Activated CD4-positive, alpha-beta memory T cell treated with anti-CD3 and anti-CD28 coated beads for 36 hours (primary cell): ENCODE measurements at regions not wholly inside any gene's neighbourhood (a gene's known extent, or its start where the extent isn't known, plus 50 kb on each side); places are given as distances from the start of the nearest gene placed in this dataset.
"Not testable (repeated sequence)": the region's sequence is repeated elsewhere in the genome, so short reads cannot be mapped to it uniquely, and the experiment has no call there.

Experiments used
- CTCF ChIA-PET: fragments of 350-600 bp; sonication (Branson Sonifier 250); formaldehyde crosslinking; loops from one replicate; lab custom pipeline; 2021; ENCODE audit warnings: antibody characterized with exemption, inconsistent platforms; lab: Charles Lee
- POLR2A ChIA-PET: fragments of 350-600 bp; sonication (Branson Sonifier 250); formaldehyde crosslinking; loops from one replicate; lab custom pipeline; 2021; ENCODE audit warnings: antibody characterized with exemption; lab: Charles Lee
- DNase-seq: peaks from one replicate; pipeline ENCODE4 v3.0.0-alpha.2; 2020
- H3K27ac Mint-ChIP-seq: one replicate; pipeline ENCODE4 v1.8.0; 2021; ENCODE audit warnings: mixed read lengths
- H3K27me3 Mint-ChIP-seq: one replicate; pipeline ENCODE4 v1.8.0; 2021; ENCODE audit warnings: mixed read lengths
- H3K36me3 Mint-ChIP-seq: one replicate; pipeline ENCODE4 v1.8.0; 2021; ENCODE audit warnings: mixed read lengths
- H3K4me1 Mint-ChIP-seq: one replicate; pipeline ENCODE4 v1.8.0; 2021; ENCODE audit warnings: low read depth, mixed read lengths
- H3K4me3 Mint-ChIP-seq: one replicate; pipeline ENCODE4 v1.8.0; 2021; ENCODE audit warnings: mild to moderate bottlenecking, mixed read lengths
- H3K9me3 Mint-ChIP-seq: one replicate; pipeline ENCODE4 v1.8.0; 2021; ENCODE audit warnings: mixed read lengths
- intact Hi-C: fragments of 100-400 bp; cut with micrococcal nuclease; formaldehyde crosslinking; loops from one replicate; pipeline ENCODE4 v1.15.1; 2023

- CTCF ChIA-PET, intact Hi-C loops: not testable (repeated sequence)
Observed at GRCh38 chr11:67824861-67825260, 150.4 kb upstream of the ALDH3B2 start.

GRCh38 chr11:67820081-67820480 lies 145.7 kb upstream of the ALDH3B2 start:
- POLR2A ChIA-PET: no interaction called here
- CTCF ChIA-PET: no interaction called here
- intact Hi-C loops: no loop called here
- H3K27me3 Mint-ChIP-seq: peaks cover 7% of the 10 kb centered on the region
- DNase-seq: no peak
- H3K4me1 Mint-ChIP-seq: no peaks in the 10 kb centered on the region
- no peak overlapping the region for H3K27ac Mint-ChIP-seq
- no peak overlapping the region for H3K4me3 Mint-ChIP-seq
- no peaks in the 10 kb centered on the region for H3K36me3 Mint-ChIP-seq
- H3K9me3 Mint-ChIP-seq: no peaks in the 10 kb centered on the region

More at GRCh38 chr11:67824861-67825260, 150.4 kb upstream of the ALDH3B2 start:
- H3K4me3 Mint-ChIP-seq, H3K36me3 Mint-ChIP-seq, H3K9me3 Mint-ChIP-seq, H3K27ac Mint-ChIP-seq, DNase-seq, H3K4me1 Mint-ChIP-seq, POLR2A ChIA-PET: not testable (repeated sequence)
- H3K27me3 Mint-ChIP-seq: peaks cover 35% of the 10 kb centered on the region

DNA sequence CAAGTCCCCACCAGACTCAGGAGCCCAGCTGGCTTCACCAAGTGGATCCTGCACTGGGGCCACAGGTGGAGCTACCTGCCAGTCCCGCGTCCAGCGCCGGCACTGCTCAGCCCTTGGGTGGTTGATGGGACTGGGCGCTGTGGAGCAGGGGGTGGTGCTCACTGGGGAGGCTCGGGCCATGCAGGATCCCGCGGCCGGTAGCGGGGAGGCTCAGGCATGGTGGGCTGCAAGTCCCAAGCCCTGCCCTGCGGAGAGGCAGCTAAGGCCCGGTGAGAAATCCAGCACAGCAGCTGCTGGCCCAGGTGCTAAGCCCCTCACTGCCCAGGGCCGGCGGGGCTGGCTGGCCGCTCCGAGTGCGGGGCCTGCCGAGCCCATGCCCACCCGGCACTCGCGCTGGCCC lies 143.1 kb upstream of the ALDH3B2 start:
- H3K27ac Mint-ChIP-seq, H3K4me1 Mint-ChIP-seq, H3K27me3 Mint-ChIP-seq, POLR2A ChIA-PET, H3K4me3 Mint-ChIP-seq, H3K36me3 Mint-ChIP-seq, DNase-seq, CTCF ChIA-PET, intact Hi-C loops, H3K9me3 Mint-ChIP-seq: not testable (repeated sequence)

DNA sequence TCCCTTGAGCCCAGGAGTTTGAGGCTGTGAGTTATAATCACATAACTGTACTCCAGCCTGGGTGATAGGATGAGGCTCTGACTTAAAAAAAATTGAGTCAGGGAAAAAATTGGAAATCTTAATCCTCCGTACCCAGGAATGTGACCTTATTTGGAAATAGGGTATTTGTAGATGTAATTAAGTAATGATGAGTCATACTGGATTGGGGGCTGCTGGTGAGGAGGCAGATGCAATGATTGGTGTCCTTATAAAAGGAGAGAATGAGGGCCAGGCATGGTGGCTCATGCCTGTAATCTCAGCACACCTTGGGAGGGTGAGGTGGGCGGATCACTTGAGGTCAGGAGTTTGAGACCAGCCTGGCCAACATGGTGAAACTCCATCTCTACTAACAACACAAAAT lies 134.9 kb upstream of the ALDH3B2 start:
- H3K4me1 Mint-ChIP-seq, H3K27me3 Mint-ChIP-seq, H3K9me3 Mint-ChIP-seq, CTCF ChIA-PET, POLR2A ChIA-PET, H3K36me3 Mint-ChIP-seq, DNase-seq, intact Hi-C loops, H3K4me3 Mint-ChIP-seq, H3K27ac Mint-ChIP-seq: not testable (repeated sequence)

DNA sequence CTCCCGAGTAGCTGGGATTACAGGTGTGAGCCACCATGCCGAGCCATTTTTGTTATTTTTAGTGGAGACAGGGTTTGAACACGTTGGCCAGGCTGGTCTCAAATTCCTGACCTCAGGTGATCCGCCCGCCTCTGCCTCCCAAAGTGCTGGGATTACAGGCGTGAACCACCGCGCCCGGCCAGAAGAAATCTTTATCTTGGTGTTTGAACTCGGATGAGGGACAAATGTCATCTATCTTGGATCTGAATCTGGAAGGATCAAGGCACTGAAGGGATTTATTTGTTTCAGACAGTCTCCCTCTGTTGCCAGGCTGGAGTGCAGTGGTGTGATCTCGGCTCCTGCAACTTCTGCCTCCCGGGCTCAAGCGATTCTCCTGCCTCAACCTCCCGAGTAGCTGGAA lies 133.5 kb upstream of the ALDH3B2 start:
- DNase-seq, intact Hi-C loops, CTCF ChIA-PET, H3K9me3 Mint-ChIP-seq, POLR2A ChIA-PET, H3K27ac Mint-ChIP-seq, H3K27me3 Mint-ChIP-seq, H3K36me3 Mint-ChIP-seq, H3K4me3 Mint-ChIP-seq: not testable (repeated sequence)
- H3K4me1 Mint-ChIP-seq: peaks cover 16% of the 10 kb centered on the region

- intact Hi-C loops, POLR2A ChIA-PET, H3K27me3 Mint-ChIP-seq, DNase-seq, H3K27ac Mint-ChIP-seq, H3K36me3 Mint-ChIP-seq, H3K9me3 Mint-ChIP-seq: not testable (repeated sequence)
- peak overlapping the region; percentile 88 for H3K4me3 Mint-ChIP-seq
- CTCF ChIA-PET: interaction anchor here (1.1 kb wide), 1 partner anchor 193 kb away, joined by 3 read pairs; no protein-coding TSS in a partner anchor
- H3K4me1 Mint-ChIP-seq: peaks cover 22% of the 10 kb centered on the region
Observed at GRCh38 chr11:67806728-67807235, 132.4 kb upstream of the ALDH3B2 start.

GRCh38 chr11:67806183-67806582 lies 131.8 kb upstream of the ALDH3B2 start:
- H3K27me3 Mint-ChIP-seq, POLR2A ChIA-PET, DNase-seq, H3K27ac Mint-ChIP-seq, intact Hi-C loops, H3K9me3 Mint-ChIP-seq, H3K36me3 Mint-ChIP-seq: not testable (repeated sequence)
- Mint-ChIP-seq H3K4me3 (peak overlapping the region; percentile 88), H3K4me1 (peaks cover 22% of the 10 kb centered on the region)
- CTCF ChIA-PET: interaction anchor here (0.8 to 1.1 kb wide), 2 partner anchors 176 to 192 kb away, joined by 3 to 4 read pairs; partner anchors contain the start of gene NUDT8

- intact Hi-C loops: loop anchor here (1.0 kb wide), 1 partner anchor 175 kb away; no protein-coding TSS in a partner anchor
- POLR2A ChIA-PET, H3K27me3 Mint-ChIP-seq, H3K36me3 Mint-ChIP-seq, H3K9me3 Mint-ChIP-seq: not testable (repeated sequence)
- Mint-ChIP-seq H3K27ac (peak overlapping the region; percentile 93), H3K4me1 (peaks cover 22% of the 10 kb centered on the region), H3K4me3 (peak overlapping the region; percentile 88)
- DNase-seq: peak; percentile 99
- CTCF ChIA-PET: interaction anchor here (0.8 to 1.1 kb wide), 2 partner anchors 175 to 191 kb away, joined by 3 to 4 read pairs; partner anchors contain the start of gene NUDT8
Observed at GRCh38 chr11:67805253-67806126, 131.1 kb upstream of the ALDH3B2 start.

DNA sequence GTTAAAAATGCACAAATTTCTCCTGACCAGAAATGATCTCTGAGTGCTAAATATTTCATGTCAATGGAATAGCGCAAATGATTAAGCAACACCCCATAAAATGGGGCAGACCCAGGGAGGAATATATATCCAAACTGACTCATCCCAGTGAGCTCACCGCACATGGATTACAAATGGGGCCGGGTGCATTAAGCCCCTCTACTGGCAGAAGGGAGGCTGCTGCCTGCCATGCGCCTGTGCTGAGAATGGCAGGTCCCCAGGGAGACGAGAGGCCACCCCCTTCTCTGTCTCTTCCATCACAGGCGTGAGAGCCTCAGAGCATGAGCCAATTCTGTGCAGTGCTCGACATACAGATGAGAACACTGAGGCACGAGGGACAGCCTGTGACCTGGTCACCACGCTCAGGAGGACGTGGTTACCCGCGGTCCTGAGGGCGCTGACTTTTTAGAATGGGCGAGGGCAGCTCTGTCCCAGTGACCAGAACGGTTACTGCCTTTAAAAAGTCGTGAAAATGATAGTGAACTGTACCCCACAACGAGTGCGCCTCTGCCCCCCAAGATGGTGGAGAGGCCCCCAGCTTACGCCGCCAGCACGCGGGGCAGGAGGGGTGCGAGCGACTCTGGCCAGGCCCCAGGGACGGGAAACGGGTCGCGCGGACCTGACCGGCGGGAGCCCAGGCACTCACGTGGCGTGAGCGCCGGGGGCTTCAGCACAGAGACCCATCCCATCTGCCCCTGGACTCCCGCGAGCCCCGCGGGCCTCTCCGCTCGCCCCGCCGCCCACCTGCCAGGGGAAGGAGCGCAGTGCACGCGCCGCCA lies 130.2 kb upstream of the ALDH3B2 start:
- H3K9me3 Mint-ChIP-seq, H3K27me3 Mint-ChIP-seq, CTCF ChIA-PET, POLR2A ChIA-PET, H3K36me3 Mint-ChIP-seq: not testable (repeated sequence)
- peak; percentile 44 for DNase-seq
- intact Hi-C loops: loop anchor here (1.0 kb wide), 1 partner anchor 174 kb away; no protein-coding TSS in a partner anchor
- Mint-ChIP-seq H3K27ac (peak overlapping the region; percentile 77), H3K4me3 (peak overlapping the region; percentile 88), H3K4me1 (peaks cover 22% of the 10 kb centered on the region)

- DNase-seq, POLR2A ChIA-PET, H3K4me3 Mint-ChIP-seq, H3K9me3 Mint-ChIP-seq, intact Hi-C loops, H3K27ac Mint-ChIP-seq, CTCF ChIA-PET, H3K27me3 Mint-ChIP-seq, H3K36me3 Mint-ChIP-seq: not testable (repeated sequence)
- H3K4me1 Mint-ChIP-seq: peaks cover 22% of the 10 kb centered on the region
Observed at GRCh38 chr11:67803519-67803918, 129.1 kb upstream of the ALDH3B2 start.

DNA sequence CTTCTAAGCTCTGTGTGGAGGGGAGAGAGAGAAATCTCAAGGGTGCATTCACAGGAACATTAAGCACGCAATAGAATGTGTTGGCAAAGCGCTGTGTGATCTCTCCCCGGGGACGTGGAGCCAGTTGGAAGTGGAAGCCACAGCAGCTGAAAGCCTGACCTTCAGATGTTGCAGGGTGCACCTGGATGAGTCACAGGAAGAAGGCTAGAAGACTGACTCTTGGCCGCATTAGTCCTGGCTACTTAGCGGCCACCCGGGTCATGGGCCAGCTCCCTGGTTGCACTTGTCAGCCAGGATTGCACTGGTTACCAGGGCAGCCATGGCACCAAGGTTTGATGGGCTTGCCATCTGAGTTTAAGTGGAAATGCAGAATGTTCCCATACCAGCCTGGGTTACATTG lies 128.6 kb upstream of the ALDH3B2 start:
- H3K27ac Mint-ChIP-seq, H3K9me3 Mint-ChIP-seq, intact Hi-C loops, CTCF ChIA-PET, DNase-seq, H3K27me3 Mint-ChIP-seq, H3K36me3 Mint-ChIP-seq, H3K4me3 Mint-ChIP-seq, POLR2A ChIA-PET: not testable (repeated sequence)
- peaks cover 22% of the 10 kb centered on the region for H3K4me1 Mint-ChIP-seq

GRCh38 chr11:67802623-67803022 lies 128.2 kb upstream of the ALDH3B2 start:
- peaks cover 22% of the 10 kb centered on the region for H3K4me1 Mint-ChIP-seq
- intact Hi-C loops, H3K4me3 Mint-ChIP-seq, DNase-seq, H3K27ac Mint-ChIP-seq, H3K9me3 Mint-ChIP-seq, H3K36me3 Mint-ChIP-seq, POLR2A ChIA-PET, H3K27me3 Mint-ChIP-seq, CTCF ChIA-PET: not testable (repeated sequence)
